GM10248 (cell line): ENCODE measurements at regions not wholly inside any gene's neighbourhood (a gene's known extent, or its start where the extent isn't known, plus 50 kb on each side); places are given as distances from the start of the nearest gene placed in this dataset.

ENCODE experiments used
- CTCF ChIA-PET: fragments of 300-600 bp; sonication (Branson Sonifier 250); formaldehyde crosslinking; extraction: SDS; loops from one replicate; lab custom pipeline; 2021; ENCODE audit warnings: antibody characterized with exemption; lab: Yijun Ruan, JAX
- POLR2A ChIA-PET: fragments of 350-650 bp; sonication (Branson Sonifier 250); formaldehyde crosslinking; extraction: SDS; loops from one replicate; lab custom pipeline; 2020; ENCODE audit warnings: antibody characterized with exemption; lab: Yijun Ruan, JAX
- DNase-seq: peaks from one replicate; pipeline ENCODE4 v3.0.0; 2012; ENCODE audit errors: extremely low spot score
- TF ChIP-seq, protein P1 (sequence below): IDR thresholded peaks from 2 replicates; pipeline ENCODE4 v1.5.1; 2012; ENCODE audit warnings: mild to moderate bottlenecking, low read depth; ENCODE audit errors: extremely low read depth, missing control alignments, control extremely low read depth

DNA sequence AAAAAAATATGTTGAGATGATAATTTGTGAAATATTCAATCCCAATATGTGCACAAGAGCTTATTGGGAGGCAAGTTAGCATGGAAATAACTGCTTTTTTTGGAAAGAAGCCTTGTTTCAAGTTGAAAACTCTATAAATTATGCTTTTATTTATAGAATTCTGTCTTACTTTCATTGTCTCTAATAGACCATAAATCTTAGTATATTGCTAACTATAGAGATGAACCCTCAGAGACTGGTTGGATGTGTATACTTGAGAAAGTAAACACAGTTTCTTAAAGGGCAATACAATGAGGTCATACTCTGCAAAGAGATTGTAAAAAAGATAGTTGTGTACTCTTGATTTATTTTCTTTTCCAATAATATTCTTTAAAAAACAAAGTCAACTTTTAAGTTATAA lies 530.3 kb downstream of the SPATA31D1 start:
- CTCF ChIA-PET: no interaction called here
- POLR2A ChIA-PET: no interaction called here
- TF ChIP-seq, protein P1, sequence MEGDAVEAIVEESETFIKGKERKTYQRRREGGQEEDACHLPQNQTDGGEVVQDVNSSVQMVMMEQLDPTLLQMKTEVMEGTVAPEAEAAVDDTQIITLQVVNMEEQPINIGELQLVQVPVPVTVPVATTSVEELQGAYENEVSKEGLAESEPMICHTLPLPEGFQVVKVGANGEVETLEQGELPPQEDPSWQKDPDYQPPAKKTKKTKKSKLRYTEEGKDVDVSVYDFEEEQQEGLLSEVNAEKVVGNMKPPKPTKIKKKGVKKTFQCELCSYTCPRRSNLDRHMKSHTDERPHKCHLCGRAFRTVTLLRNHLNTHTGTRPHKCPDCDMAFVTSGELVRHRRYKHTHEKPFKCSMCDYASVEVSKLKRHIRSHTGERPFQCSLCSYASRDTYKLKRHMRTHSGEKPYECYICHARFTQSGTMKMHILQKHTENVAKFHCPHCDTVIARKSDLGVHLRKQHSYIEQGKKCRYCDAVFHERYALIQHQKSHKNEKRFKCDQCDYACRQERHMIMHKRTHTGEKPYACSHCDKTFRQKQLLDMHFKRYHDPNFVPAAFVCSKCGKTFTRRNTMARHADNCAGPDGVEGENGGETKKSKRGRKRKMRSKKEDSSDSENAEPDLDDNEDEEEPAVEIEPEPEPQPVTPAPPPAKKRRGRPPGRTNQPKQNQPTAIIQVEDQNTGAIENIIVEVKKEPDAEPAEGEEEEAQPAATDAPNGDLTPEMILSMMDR: no peak
- no peak for DNase-seq

DNA sequence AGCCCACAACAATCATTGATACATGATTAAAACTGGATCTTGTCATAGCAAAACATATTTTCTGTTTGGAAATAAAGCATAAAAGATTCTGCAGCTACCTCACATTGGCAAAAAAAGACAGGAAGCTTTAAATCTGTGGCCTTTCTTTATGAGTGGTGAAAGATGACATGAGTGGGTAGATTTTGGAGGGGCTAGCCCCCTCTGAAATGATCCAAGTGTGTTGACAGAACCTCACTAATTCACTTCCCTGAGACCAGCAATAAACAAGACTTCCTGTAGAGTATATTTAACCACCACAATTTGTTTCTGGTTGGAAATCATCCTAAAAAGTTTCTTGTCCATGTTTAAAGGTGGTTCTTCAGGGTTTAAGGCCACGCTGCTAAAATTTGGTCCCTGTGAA lies 530.8 kb downstream of the SPATA31D1 start:
- ChIA-PET POLR2A (no interaction called here), CTCF (no interaction called here)
- TF ChIP-seq, protein P1: no peak
- DNase-seq: no peak

DNA sequence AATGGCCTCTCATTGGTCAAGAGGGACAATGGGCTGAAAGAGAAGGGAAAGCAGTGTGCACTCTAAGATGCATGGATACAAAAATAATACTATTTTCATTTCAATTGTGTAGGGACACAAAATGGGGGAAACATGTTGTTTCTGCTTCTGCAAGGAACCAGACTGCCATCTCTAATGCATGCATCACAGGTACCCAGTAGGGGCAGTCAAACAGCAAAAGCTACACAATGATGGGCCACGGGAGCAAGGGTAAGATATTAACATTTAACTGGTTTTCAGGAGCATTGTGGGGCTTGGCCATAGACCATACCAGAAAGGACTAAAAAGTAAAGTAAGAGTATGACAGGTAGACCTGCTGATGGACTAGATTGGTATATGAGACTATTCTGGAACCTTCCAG lies 535.8 kb downstream of the SPATA31D1 start:
- CTCF ChIA-PET: no interaction called here
- POLR2A ChIA-PET: no interaction called here
- no peak for DNase-seq
- TF ChIP-seq, protein P1: no peak

DNA sequence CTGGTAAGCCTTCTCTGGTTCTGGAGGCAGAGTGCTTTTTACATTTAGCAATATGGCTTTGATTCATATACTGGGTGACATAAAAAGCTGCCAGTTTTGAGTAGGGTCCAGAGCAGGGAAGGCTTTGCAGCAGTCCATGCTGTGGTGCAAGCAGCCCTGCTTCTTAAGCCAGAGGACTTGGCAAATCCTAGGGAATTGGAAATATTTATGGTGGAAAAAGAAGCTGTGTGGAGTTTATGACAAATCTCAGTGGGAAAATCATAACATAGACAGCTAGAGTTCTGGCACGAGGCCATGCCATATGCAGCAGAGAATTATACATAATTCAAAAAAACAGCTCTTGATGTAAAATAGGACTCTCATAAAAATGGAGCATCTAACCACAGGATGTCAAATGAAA lies 536.4 kb downstream of the RASEF start:
- CTCF ChIA-PET: interaction anchor here (1.2 kb wide), 1 partner anchor 9 kb away, joined by 4 read pairs; no protein-coding TSS in a partner anchor
- POLR2A ChIA-PET: no interaction called here
- TF ChIP-seq, protein P1: no peak
- no peak for DNase-seq

DNA sequence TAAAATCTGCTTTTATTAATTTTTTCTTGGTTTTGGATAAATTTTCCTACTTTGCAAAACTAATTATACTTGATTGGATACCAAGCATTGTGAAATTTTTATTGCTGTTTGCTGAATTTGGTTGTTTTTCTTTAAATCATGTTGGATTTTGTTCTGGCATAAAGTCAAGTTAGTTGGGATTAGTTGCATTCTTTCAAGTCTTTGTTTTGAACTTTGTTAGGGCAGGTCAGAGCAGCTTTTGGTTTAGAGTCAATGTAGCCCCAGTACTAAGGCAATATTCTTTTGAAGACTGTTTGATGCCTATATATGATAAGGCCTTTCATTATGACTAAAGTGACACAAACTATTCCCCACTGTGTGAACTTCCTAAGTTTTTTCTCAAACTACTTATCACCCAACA lies 531.1 kb downstream of the RASEF start:
- ChIA-PET CTCF (no interaction called here), POLR2A (no interaction called here)
- no peak for DNase-seq
- TF ChIP-seq, protein P1: no peak

DNA sequence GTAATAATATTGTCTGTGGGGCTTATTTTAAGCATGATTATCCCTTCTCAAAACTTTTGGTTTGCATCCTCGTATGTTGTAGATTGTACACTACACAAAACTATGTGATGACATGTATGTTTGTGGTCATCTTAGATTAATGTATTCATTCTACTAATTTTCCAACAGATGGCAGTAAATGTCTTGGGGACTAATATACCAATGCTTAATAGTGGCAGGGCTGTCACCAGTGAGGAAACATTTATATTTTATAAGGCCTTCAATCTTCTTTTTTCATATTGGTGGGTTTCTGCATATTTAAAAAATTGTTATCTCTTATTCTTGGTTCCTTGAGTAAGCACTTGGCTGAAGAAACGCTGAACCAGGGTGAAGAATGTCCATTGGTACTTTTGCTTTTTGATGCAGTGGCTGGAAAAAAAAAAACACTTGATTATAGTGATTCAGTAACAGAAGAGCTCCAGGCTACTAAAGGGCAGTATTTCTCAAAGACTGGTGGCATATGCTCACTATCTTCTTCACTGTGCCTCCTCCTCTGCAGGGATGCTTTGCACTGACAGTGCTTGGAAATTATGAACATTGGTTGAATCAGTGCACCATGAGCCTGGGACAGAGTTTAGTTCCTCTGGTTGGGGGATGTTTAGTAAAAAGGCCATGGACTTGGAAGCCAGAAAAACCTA lies 530.3 kb downstream of the RASEF start:
- no peak for DNase-seq
- ChIA-PET POLR2A (no interaction called here), CTCF (interaction anchor here (1.0 kb wide), 1 partner anchor 74 kb away, joined by 3 read pairs; no protein-coding TSS in a partner anchor)
- TF ChIP-seq, protein P1: no peak
